GM18909 (cell line): ENCODE measurements at regions not wholly inside any gene's neighbourhood (a gene's known extent, or its start where the extent isn't known, plus 50 kb on each side); places are given as distances from the start of the nearest gene placed in this dataset.

Experiments
- ATAC-seq: cut with Tn5 transposase; IDR thresholded peaks from one replicate; pipeline ENCODE4 v1.9.1; 2021; ENCODE audit warnings: mild to moderate bottlenecking; ENCODE audit not compliant: unreplicated experiment, poor library complexity

DNA sequence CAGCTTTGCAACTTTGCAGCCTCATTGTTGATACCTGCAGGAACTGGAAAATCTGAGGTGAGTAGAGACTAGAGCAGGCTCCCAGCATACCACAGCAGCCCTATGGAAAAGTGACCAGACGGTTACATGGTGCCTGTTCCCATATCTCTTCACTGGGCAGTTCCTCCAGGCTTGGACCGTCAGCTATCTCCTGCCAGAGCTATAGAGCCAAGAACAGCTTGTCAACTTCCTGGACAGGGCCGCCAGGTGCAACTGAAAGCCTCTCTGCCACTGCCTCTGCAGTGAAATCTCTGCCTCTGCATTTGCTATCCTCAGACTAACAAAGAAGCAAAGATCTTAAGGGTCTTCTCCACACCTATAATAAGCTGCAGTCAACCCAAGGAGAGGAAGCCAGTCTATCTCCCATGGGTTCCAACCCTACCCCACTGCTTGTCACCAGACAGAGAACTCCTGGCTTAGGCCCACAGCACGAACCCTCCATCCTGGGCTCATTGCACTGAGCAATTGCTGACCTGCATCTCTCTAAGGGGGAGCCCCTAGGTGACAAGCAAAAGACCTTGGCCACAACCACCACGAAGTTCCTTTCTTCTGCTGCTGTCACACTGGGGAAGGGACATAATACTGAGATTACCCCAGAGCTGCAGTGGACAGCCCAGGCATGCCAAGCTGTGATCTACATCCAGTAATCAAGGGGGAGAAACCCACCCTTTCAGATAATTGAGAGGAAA is 60.1 kb upstream of the KHDRBS2 start:
- ATAC-seq = no peak

DNA sequence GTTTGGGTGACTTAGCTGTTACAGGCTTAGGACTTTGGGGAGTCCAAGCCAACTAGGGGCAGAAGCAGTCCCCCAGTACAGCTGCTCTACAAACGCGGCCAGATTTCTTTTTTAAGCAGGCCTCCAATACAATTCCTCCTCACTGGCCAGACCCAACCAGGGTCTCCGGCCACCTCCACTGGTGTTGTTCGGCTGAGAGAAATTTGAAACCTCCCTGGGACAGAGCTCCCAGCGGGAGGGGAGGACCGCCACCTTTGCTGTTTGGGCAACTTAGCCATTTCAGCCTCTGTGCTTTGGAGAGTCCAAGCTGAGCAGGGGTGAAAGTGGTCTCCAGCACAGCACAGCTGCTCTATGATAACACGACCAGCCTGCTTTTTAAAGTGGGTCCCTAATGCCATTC is 59.4 kb upstream of the KHDRBS2 start:
- no peak for ATAC-seq

DNA sequence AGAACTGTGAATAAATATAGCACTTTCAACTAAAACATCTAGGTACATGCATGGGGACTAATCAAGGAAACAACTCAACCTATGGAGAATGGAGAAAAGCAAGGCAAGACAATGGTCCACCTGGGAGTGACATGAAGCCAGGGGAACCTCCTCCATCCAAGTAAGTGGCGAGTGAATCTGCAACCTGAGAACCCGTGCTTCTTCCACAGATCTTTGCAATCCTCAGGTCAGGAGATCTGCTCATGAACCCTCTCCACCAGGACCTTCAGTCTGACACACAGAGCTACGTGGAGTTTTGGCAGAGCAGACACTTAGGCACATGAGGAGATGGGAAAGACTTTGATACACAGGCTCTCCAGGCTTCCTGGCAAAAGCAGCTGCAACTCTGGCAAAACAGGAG is 58.8 kb upstream of the KHDRBS2 start:
- no peak for ATAC-seq

DNA sequence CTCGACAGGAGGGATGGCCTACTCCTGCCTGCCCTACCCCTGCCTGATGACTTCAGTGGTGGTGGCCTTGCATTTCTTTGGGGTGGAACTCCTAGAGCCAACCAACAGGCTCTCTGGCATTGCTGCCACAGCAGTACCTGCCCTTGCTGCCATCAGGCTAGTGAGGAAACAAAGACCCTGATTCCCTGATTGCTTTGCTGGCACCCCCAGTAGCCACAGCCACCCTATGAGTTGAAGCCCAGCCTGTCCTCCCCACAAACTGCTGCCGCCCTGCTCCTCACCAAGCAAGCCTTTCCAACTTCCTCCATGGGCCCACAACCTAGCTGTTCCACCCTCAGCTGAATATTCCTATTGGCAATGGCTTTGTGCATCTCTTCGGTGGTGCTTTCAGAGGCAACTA is 52.5 kb upstream of the KHDRBS2 start:
- no peak for ATAC-seq
